ENCODE measurements at regions not wholly inside any gene's neighbourhood (a gene's known extent, or its start where the extent isn't known, plus 50 kb on each side); places are given as distances from the start of the nearest gene placed in this dataset.
"Not testable (repeated sequence)": the region's sequence is repeated elsewhere in the genome, so short reads cannot be mapped to it uniquely, and the experiment has no call there.

DNA sequence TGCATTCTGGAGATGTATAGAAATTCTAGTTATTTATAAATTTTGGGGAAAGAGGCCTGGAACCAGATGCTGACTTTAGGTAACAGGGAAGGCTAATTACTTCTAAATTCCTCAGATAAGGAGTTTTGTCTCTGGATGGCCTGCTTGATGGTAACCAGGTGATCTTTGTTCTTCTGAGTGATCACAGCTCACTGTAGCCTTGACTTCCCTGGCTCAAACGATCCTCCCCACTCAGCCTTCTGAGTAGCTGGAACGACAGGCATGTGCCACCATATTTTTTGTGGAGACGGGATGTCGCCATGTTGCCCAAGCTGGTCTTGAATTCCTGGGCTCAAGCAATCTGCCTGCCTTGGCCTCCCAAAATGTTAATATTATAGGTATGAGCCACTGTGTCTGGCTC lies 54.4 kb upstream of the MSH6 start:
- no peak for DNase-seq (ENCODE audit: low spot score)

DNA sequence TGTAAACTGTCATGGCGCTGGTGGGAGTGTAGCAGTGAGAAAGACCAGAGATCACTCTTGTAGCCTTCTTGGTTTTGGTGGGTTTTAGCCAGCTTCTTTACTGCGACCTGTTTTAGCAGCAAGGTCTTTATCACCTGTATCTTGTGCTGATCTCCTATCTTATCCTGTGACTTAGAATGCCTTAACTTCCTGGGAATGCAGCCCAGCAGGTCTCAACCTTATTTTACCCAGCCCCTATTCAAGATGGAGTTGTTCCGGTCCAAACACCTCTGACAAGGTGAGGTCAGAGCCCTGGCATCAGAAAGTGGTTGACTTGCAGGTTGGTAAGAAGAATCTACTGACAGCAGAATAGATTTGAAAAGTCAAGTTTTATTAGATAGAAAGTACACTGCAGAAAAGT lies 55.0 kb upstream of the MSH6 start:
- no peak for DNase-seq (ENCODE audit: low spot score)

DNA sequence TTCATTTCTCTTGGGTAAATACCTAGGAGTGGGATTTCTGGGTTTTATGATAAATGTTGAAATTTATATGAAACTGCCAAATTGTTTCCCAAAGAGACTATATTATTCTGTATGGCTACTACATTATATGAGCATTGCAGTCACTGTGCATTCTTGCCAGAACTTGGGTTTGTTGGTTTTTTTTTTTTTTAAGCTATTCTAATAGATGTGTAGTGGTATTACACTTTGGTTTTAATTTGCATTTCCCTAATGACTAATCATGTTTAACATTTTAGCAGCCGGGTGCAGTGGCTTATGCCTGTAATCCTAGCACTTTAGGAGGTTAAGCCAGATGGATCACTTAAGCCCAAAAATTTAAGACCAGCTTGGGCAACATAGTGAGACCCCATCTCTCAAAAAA lies 56.0 kb upstream of the MSH6 start:
- not testable (repeated sequence) for DNase-seq (ENCODE audit: low spot score)

DNA sequence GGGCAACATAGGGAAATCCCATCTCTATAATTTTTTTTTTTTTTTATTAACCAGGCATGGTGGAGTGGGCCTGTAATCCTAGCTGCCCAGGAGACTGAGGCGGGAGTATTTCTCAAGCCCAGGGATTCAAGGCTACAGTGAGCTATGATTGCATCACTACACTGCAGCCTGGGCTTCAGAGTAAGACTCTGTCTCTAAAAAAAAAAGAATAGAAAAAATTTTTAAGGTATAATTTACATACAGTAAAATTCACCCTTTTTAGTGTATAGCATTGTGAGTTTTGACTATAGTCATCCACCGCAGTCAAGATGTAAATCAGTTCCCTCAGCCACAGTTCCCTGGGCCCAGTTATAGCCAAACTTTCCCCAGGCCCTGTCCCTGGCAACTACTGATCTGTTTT lies 57.1 kb upstream of the MSH6 start:
- DNase-seq (ENCODE audit: low spot score): no peak

DNA sequence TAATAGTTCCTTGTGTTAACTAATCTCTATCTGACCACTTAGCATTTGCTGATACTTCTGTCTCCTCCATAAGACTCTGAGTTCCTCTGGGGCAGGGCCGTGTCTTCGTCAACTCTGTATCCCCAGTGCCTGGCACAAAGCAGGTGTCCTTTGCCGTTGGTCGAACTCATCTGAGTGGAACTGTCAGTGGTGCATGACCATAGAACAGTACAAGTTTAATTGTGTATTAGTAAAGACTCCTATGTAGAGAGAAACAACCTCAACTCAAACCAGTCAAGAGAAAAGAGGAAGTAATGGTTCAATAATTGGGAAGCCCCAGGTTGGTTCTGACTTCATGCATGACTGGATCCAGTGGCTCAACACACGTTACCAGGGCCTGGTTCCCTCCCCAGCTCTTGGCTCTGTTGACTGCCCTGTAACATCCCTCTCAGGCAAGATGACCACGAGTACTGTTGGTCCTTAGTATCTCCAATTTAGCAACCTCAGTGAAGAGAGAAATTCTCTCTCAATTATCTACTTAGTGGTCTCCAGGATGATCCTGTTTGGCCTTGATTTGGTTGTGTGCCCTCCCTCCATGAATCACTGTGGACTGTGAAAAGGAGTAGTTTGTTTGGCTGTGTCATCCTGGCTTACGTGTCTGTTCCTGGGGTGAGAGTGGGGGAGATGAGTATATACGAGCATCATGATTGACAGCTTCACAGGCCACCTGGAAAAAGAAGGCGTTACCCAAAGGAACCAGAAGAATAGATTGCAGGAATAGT lies 58.5 kb upstream of the MSH6 start:
- no peak for DNase-seq (ENCODE audit: low spot score)

DNA sequence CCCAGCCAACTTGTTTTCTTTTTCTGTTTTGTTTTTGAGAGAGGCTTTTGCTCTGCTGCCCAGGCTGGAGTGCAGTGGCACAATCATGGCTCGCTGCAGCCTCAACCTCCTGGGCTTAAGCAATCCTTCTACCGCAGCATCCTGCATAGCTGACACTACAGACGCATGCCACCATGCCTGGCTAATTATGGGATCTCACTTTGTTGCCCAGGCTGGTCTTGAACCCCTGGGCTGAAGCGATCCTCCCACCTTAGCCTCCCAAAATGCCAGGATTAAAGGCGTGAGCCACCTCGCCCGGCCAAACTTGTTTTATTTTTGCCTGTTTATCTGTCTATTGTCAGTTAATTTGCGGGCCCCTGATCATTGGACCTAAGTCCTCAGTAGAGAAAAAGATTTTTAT lies 61.6 kb upstream of the MSH6 start:
- no peak for DNase-seq (ENCODE audit: low spot score)

DNA sequence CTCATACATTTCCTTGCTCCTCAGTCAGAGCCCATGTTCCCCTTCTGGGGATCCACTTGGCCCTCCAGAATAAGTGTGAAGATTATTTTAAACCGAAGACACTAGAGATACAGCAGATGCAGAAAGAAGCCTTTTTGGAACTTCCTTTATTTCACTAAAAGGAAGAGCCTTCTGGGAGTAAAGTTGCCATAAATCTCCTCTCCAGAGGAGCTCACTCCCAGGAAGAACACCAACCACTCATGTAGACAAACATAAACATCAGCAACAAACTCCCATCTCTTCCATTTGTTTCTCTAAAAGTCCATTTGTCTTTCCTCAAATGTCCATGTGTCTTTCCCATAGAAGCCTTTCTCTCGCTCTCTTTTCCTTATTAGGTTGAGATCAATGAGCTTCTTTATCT lies 62.4 kb upstream of the MSH6 start:
- DNase-seq (ENCODE audit: low spot score): no peak

DNA sequence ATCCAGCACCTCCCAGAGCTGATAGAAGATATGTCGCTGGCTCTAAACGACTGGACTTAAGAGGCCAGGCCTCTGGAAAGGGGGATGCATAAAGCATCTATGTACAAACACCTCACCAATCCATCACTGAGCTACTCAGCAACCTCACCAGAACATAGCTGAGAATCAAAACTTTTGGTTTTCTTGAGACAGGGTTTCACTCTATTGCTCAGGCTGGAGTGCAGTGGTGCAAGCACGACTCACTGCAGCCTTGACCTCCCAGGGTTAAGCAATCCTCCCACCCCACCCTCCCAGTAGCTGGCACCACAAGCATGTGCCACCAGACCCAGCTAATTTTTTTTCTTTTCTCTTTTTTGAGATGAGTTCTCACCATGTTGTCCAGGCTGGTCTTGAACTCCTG lies 62.9 kb upstream of the MSH6 start:
- no peak for DNase-seq (ENCODE audit: low spot score)

DNA sequence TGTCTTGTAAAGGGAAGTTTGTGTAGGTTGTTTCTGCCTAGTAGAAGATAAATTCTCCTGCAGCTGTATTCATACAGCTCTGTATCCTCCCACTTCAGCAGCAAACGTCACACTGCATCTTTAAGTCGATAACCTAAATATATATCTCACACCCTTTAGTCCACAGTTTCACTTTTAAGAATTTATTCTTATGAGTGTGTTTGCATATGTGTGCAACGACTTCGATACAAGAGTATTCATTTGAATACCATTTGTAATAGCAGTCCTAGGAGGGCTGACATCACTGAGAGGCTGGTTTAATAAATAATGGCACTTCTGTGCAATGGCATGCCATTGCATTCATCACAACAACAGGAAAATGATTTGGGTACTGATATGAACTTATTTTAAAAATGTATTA lies 63.8 kb upstream of the MSH6 start:
- no peak for DNase-seq (ENCODE audit: low spot score)

DNA sequence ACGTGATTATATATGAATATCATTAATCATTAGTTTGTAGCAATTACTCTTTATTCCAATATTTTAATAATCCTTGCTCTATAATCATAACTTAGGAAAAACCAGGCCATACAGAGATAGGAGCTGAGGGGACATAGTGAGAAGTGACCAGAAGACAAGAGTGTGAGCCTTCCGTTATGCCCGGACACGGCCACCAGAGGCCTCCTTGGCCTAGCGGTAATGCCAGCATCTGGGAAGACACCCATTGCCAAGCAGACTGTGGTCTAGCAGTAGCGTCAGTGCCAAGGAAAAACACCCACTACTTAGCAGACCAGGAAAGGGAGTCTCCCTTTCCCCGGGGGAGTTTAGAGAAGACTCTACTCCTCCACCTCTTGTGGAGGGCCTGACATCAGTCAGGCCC lies 66.6 kb upstream of the MSH6 start:
- not testable (repeated sequence) for DNase-seq (ENCODE audit: low spot score)

DNA sequence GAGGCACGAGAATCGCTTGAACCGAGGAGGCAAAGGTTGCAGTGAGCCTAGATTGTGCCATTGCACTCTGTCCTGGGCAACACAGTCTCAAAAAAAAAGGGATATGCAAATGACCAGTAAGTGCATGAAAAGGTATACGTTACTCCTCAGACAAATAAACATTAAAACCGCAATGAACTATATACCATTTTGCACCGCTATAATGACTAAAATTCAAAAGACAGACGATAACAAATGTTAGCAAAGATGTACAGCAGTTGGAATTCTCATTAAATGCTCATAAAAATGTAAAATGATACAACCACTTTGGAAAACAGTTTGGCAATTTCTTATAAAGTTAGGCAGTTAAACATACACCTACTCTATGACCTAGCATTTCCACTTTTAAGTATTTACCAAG lies 67.4 kb upstream of the MSH6 start:
- no peak for DNase-seq (ENCODE audit: low spot score)

DNA sequence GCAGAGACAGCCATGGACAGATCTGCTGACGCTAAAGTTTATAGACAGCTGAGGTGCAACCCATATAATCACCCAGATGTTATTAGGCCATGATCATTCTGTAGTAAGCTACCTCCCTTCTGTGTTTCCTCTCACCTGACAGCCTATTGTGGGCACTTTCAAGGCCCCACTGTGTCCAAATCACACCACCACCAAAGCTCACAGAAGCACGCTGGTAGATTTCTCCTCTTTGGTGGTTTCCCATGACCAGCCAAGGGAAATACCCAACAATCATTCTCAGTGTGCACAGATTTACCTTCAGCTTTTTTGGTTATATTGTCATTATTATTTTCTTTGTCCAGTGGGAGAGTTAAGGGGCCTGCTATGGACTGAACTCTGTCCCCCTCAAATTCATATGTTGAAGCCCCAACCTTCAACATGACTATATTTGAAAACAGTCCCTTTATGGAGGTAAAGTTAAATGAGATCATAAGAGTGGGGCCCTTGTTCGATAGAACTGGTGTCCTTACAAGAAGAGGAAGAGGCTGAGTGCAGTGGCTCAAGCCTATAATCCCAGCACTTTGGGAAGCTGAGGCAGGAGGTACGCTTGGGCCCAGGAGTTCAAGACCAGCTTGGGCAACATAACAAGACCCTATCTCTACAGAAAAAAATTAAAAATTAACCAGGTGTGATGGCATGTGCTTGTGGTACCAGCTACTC lies 74.0 kb upstream of the MSH6 start:
- no peak for DNase-seq (ENCODE audit: low spot score)

DNA sequence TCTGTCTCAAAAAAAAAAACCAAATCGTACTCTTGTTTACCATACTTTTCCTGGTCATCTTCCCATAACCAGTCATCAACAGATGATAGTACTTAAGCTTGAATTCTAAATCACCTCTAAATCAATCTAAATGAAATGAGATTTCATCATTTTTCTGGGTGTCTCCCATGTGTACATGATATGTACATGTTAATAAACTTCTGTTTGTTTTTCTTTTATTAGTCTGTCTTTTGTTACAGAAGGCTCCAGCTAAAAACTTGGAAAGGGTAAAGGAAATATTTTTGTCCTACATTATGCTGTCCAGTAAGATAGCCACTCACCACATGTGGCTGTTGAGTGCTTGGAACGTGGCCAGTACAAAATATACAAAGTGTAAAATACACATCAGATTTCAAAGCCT lies 78.7 kb upstream of the MSH6 start:
- no peak for DNase-seq (ENCODE audit: low spot score)

DNA sequence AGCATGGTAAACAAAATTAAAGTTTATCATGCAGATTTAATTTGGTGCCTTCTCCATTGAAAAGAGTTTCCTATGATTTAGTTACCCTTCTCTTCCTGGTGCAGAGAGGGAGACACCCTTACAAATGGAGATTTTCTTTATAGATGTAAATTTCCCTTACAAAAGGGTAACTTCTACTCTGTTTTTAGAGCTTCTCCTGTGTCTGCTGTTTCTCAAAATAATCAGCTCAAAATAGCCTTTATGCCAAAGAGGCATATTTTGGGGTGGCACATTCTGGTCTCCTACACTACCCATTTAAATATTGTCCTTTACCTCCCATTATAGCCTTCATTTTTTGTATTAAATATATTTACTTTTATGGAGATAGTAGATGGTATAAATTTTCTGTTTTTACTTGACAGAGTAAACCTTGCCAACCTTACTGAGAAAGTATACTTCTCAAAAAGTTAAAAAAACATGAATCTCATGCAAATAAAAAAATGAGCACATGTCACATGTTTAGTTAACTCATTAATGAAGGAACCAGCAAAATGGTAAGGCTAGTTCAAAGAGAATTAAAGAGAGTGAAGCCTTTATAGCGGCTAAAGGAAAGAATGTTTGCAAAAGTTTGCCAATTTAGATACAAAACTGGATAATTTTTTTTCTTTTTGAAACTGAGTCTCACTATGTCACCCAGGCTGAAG lies 83.3 kb upstream of the MSH6 start:
- no peak for DNase-seq (ENCODE audit: low spot score)

DNA sequence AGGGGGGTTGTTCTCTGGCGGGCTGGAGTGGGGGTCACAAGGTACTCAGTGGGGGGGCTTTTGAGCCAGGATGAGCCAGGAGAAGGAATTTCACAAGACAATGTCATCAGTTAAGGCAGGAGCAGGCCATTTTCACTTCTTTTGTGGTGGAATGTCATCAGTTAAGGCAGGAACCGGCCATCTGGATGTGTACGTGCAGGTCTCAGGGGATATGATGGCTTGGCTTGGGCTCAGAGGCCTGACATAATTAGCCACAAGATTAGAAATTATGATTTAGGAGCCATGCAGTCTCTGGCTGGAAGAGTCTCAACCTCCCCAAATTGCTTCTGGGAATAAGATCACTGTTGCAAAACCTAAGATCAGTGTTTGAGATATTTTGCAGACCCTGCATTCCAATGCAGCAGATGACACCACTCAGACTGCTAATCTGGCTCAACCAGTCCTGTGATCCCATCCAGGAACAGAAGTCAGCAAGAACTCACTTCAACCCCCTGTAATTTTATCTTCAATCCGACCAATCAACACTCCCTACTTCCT lies 84.4 kb upstream of the MSH6 start:
- not testable (repeated sequence) for DNase-seq (ENCODE audit: low spot score)

DNA sequence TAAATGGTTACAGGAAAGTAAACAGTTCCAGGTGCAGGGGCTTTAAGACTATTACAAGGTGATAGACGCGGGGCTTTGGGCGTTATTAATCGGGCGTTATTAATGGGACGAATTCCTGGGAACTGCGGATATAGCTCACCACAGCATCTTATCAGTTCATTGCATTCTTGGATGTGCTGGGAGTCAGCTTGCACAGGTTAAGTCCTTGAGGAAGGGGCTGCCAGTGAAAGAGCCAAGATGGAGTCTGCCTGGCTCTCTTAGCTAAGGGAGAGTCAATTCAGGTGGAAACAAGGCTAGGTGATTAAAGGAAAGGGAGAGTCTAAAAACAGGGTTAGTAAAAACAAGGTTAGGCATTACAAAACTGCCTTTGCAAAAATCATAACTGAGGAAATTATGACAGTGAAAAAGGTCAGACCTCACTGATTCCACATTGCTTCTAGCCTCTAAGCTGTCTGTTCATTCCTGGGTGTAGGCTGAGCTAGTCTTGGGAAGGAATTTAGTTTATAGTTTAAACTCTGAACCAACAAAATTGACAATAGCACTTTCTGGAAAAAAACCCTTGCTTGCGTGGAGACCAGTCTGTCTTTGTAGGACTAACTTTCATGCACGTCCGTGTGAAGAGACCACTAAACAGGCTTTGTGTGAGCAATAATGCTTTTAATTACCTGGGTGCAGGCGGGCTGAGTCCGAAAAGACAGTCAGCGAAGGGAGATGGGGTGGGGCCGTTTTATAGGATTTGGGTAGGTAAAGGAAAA lies 85.1 kb upstream of the MSH6 start:
- not testable (repeated sequence) for DNase-seq (ENCODE audit: low spot score)

DNA sequence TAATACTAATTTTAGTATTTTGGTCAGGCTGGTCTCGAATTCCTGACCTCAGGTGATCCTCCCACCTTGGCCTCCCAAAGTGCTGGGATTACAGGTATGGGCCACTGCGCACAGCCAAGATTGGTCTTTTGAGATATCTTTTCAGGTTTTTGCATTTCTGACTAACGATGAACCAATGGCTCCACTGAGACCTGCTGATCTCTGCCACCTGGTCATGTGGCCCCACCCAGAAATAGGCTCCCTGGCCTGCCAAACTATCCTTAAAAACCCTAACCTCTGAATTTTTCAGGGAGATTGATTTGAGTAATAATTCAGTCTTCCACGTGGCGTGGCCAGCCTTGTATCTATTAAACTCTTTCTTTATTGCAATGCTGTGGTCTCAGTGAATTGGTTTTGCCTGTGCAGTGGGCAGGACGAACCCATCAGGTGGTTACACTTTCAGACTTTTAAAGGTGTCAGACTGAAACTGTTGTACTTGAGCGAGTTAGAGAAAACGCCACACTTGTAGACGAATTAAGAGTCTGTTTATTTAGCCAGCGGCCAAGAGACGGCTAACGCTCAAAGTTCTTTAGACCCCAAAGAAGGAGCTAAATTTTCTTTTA lies 85.8 kb upstream of the MSH6 start:
- no peak for DNase-seq (ENCODE audit: low spot score)

DNA sequence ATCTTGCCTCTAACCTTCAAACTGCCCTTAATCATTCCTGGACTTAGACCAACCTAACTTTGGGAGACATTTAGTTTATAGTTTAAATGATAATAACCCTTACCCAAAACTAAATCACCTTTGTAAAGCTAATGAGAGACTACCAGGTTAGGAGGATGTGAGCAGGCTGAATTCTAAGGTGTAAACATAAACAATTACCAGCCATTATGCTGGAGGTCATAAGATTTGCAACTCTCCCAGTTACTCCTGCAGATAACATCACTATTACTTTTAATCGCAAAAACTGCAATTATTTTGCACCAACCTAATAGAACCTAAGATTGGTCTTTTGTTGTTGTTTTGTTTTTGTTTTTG lies 86.5 kb upstream of the MSH6 start:
- no peak for DNase-seq (ENCODE audit: low spot score)

DNA sequence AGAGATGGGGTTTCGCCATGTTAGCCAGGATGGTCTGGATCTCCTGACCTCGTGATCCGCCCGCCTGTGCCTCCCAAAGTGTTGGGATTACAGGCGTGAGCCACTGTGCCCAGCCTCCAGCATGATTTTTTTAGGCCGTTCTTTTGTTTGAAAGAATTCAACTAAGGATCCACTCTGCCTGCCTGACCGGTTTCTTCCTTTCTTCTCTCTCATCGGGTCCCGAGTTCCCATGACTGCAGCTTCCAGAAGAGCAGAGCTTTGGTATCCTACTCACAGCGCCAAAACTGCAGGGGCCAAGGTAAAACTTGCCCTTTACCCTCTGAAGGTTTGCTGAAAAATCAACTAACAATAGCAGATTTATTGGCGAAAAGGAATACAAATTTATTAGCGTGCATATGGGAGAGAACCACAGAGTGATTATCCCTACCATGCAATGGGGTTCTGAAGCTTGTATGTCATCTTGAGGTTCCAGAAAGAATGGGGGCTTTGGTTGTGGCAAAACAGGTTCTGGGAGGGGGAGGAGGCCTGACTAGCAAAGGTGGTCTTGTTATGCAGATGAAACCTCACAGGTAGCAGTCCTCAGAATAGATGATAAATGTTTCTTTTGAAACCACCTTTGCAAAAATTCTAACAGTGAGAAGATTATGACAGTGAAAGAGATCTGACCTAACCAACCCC lies 87.0 kb upstream of the MSH6 start:
- DNase-seq (ENCODE audit: low spot score): no peak

DNA sequence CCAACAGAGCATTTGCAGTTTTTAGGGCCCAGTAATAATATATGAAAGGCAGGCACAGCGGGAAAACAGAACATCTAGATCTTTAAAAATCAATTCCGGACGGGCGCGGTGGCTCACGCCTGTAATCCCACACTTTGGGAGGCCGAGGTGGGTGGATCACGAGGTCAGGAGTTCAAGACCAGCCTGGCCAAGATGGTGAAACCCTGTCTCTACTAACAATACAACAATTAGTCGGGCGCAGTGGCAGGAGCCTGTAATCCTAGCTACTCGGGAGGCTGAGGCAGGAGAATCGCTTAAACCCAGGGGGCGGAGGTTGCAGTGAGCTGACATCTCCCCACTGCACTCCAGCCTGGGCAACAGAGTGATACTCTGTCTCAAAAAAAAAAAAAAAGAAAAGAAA lies 88.5 kb upstream of the MSH6 start:
- not testable (repeated sequence) for DNase-seq (ENCODE audit: low spot score)

DNA sequence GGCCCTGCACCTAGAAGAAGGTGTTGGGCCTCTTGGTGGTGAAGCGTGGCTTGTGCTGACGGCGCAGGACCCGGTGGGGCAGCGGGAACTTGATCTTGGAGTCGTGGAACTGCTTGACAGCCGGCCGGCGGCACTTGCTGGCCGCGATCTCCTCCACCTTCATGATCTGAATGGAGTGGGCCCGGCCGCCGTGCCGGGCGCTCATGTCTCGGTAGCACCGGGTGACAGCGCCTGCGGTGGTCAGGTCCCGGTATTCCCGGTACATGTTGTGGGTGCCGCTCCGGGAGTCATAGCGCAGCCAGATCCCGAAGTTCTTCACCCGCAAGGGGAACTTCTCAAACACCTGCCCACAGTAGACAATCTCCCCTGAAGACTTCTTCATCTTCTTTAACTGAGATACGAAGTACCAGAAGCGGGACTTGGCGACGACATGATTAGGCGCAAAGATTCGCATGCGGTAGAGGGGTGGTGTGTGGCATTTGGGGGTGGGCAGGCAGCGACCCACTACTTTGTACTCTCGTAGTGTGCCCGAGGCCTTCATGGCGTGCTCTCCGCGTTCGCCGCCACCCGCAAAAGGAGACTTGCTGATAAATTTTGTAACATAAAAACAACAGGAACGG lies 92.1 kb upstream of the MSH6 start:
- DNase-seq (ENCODE audit: low spot score): not testable (repeated sequence)

Data from AG08396 (cell line).